Esophagus squamous epithelium (tissue), 5 donors: ENCODE measurements at regions not wholly inside any gene's neighbourhood (a gene's known extent, or its start where the extent isn't known, plus 50 kb on each side); places are given as distances from the start of the nearest gene placed in this dataset.

Source experiments
- DNase-seq: peaks from one replicate; lab custom pipeline; 2025; lab: John Stamatoyannopoulos, UW
- H3K27ac ChIP-seq, 4 donors: fragments of 200-600 bp; sonication (generic); one replicate each; pipeline ENCODE4 v1.5.1; 2016 to 2019; ENCODE audit warnings: mild to moderate bottlenecking in 1 of 4
- H3K27me3 ChIP-seq, 4 donors: fragments of 200-600 bp; sonication (generic); 1 replicate in 3 of 4; 2 replicates in 1 of 4; pipeline versions ENCODE4 v1.5.1 to v1.6.0; 2017 to 2021; ENCODE audit warnings: antibody characterized with exemption in 1 of 4
- H3K36me3 ChIP-seq, 3 donors: fragments of 200-600 bp; sonication (generic); one replicate each; pipeline ENCODE4 v1.5.1; 2016 to 2019
- H3K4me1 ChIP-seq, 3 donors: fragments of 200-600 bp; sonication (generic); one replicate each; pipeline ENCODE4 v1.5.1; 2017 to 2019
- H3K4me3 ChIP-seq, 4 donors: fragments of 200-600 bp; sonication (generic); 1 replicate in 3 of 4; 2 replicates in 1 of 4; pipeline ENCODE4 v1.5.1; 2016 to 2019; ENCODE audit warnings: mild to moderate bottlenecking in 2 of 4, moderate library complexity in 1 of 4
- H3K9me3 ChIP-seq, 3 donors: fragments of 200-600 bp; sonication (generic); one replicate each; pipeline ENCODE4 v1.5.1; 2016 to 2019
- CTCF ChIP-seq, 6 experiments: fragments of 450-650 bp in 4 of 6; fragments of 200-600 bp in 2 of 6; sonication (generic) in 2 of 6; IDR thresholded peaks; one replicate each; pipeline ENCODE4 v1.5.1; 2016 to 2019; ENCODE audit warnings: antibody characterized with exemption in 6 of 6, mild to moderate bottlenecking in 4 of 6, moderate library complexity in 4 of 6
- POLR2A ChIP-seq, 4 donors: fragments of 450-650 bp; IDR thresholded peaks; one replicate each; pipeline ENCODE4 v1.6.1; 2017; ENCODE audit warnings: antibody characterized with exemption in 4 of 4, mild to moderate bottlenecking in 4 of 4, moderate library complexity in 3 of 4
- WGBS, 2 donors: methylation state at CpG; one replicate each; pipeline ENCODE4 v1.1.5; 2018; 5-methylcytosine and 5-hydroxymethylcytosine counted together
- intact Hi-C: fragments of 100-400 bp; cut with DNase I; formaldehyde crosslinking; loops from one replicate; pipeline ENCODE4 v1.15.0; 2022
- donor health status: DM: yes; HTN: yes; CAD: no.

- H3K4me3 ChIP-seq: no peak overlapping the region
- no peak for DNase-seq
- H3K9me3 ChIP-seq: no peaks in the 10 kb centered on the region
- no peaks in the 10 kb centered on the region for H3K27me3 ChIP-seq
- H3K36me3 ChIP-seq: no peaks in the 10 kb centered on the region
- no peak for TF ChIP-seq POLR2A (IDR thresholded peaks at IDR 0.05)
- no peak for TF ChIP-seq CTCF (IDR thresholded peaks at IDR 0.05)
- peaks cover 0 to 13% (median 3%) of the 10 kb centered on the region in 3 donors for H3K4me1 ChIP-seq
- intact Hi-C loops: no loop called here
- peak overlapping the region in 1 of 4 donors; percentile 43 for H3K27ac ChIP-seq
Measured at GRCh38 chr5:40404613-40405012, 275.1 kb upstream of the PTGER4 start.

GRCh38 chr5:40402007-40402364 is 277.7 kb upstream of the PTGER4 start:
- no peaks in the 10 kb centered on the region for H3K9me3 ChIP-seq
- TF ChIP-seq POLR2A (IDR thresholded peaks at IDR 0.05) (no peak), CTCF (IDR thresholded peaks at IDR 0.05) (no peak)
- DNase-seq: no peak
- no peaks in the 10 kb centered on the region for H3K36me3 ChIP-seq
- peaks cover 0 to 13% (median 3%) of the 10 kb centered on the region in 3 donors for H3K4me1 ChIP-seq
- H3K4me3 ChIP-seq: no peak overlapping the region
- no peaks in the 10 kb centered on the region for H3K27me3 ChIP-seq
- 21 to 27% methylated on average over 1 of the region's 1 CpG for WGBS, 2 donors
- no peak overlapping the region for H3K27ac ChIP-seq
- intact Hi-C loops: no loop called here

- no peaks in the 10 kb centered on the region for H3K36me3 ChIP-seq
- no peak overlapping the region for H3K27ac ChIP-seq
- DNase-seq: no peak
- intact Hi-C loops: no loop called here
- H3K4me1 ChIP-seq: peaks cover 0 to 13% (median 3%) of the 10 kb centered on the region in 3 donors
- H3K4me3 ChIP-seq: no peak overlapping the region
- WGBS, 2 donors: 58 to 60% methylated on average over 4 of the region's 4 CpGs
- no peak for TF ChIP-seq POLR2A (IDR thresholded peaks at IDR 0.05)
- H3K27me3 ChIP-seq: no peaks in the 10 kb centered on the region
- no peaks in the 10 kb centered on the region for H3K9me3 ChIP-seq
Measured at GRCh38 chr5:40401284-40402006, 278.3 kb upstream of the PTGER4 start.

GRCh38 chr5:40400245-40400644 is 279.5 kb upstream of the PTGER4 start:
- no peak overlapping the region for H3K4me3 ChIP-seq
- no peaks in the 10 kb centered on the region for H3K36me3 ChIP-seq
- TF ChIP-seq POLR2A (IDR thresholded peaks at IDR 0.05): no peak
- no peak for TF ChIP-seq CTCF (IDR thresholded peaks at IDR 0.05)
- H3K9me3 ChIP-seq: no peaks in the 10 kb centered on the region
- no peaks in the 10 kb centered on the region for H3K27me3 ChIP-seq
- no peak for DNase-seq
- WGBS, 2 donors: 75 to 87% methylated on average over 1 of the region's 1 CpG
- no peak overlapping the region for H3K27ac ChIP-seq
- intact Hi-C loops: no loop called here
- peaks cover 0 to 4% (median 2%) of the 10 kb centered on the region in 3 donors for H3K4me1 ChIP-seq

GRCh38 chr5:40399349-40399748 is 280.4 kb upstream of the PTGER4 start:
- Histone ChIP-seq H3K36me3 (no peaks in the 10 kb centered on the region), H3K4me3 (no peak overlapping the region), H3K9me3 (no peaks in the 10 kb centered on the region), H3K4me1 (no peaks in the 10 kb centered on the region), H3K27ac (no peak overlapping the region), H3K27me3 (no peaks in the 10 kb centered on the region)
- DNase-seq: no peak
- no peak for TF ChIP-seq CTCF (IDR thresholded peaks at IDR 0.05)
- no peak for TF ChIP-seq POLR2A (IDR thresholded peaks at IDR 0.05)
- intact Hi-C loops: no loop called here
- WGBS, 2 donors: 83 to 88% methylated on average over 1 of the region's 1 CpG
